Prostate gland (tissue), 2 donors: ENCODE measurements at regions not wholly inside any gene's neighbourhood (a gene's known extent, or its start where the extent isn't known, plus 50 kb on each side); places are given as distances from the start of the nearest gene placed in this dataset.

Experiments
- CTCF ChIP-seq, 4 experiments: fragments of 200-600 bp in 2 of 4; fragments of 450-650 bp in 2 of 4; sonication (generic) in 2 of 4; IDR thresholded peaks; 1 replicate in 3 of 4; 2 replicates in 1 of 4; pipeline ENCODE4 v1.5.1; 2016 to 2019; ENCODE audit warnings: antibody characterized with exemption in 4 of 4, mild to moderate bottlenecking in 2 of 4, moderate library complexity in 2 of 4
- POLR2A ChIP-seq: fragments of 450-650 bp; IDR thresholded peaks from one replicate; pipeline ENCODE4 v1.6.1; 2016; ENCODE audit warnings: antibody characterized with exemption, mild to moderate bottlenecking

GRCh38 chr1:60865166-60865565 lies 217.2 kb upstream of the NFIA start:
- TF ChIP-seq POLR2A (no peak), CTCF (IDR thresholded peaks at IDR 0.05) (no peak)
